K562 (cell line): ENCODE measurements at regions not wholly inside any gene's neighbourhood (a gene's known extent, or its start where the extent isn't known, plus 50 kb on each side); places are given as distances from the start of the nearest gene placed in this dataset.

Source experiments
- ATAC-seq: fragments of 200-7000 bp; cut with Tn5 transposase; 3 replicates; pipeline ENCODE4 v1.9.1; 2020; ENCODE audit warnings: moderate library complexity
- BruUV-seq: library from RNA; stranded (reverse); fragments of 400-500 nt; replicated peaks from 2 replicates; lab custom pipeline; 2021; lab: Mats Ljungman, UMichigan
- CTCF ChIA-PET: fragments of 300-600 bp; formaldehyde crosslinking; extraction: SDS; loops from one replicate; lab custom pipeline; 2021; ENCODE audit warnings: low intra/inter-chr PET ratio; lab: Yijun Ruan, JAX
- POLR2A ChIA-PET: fragments of 300-600, 350-650 bp; sonication (Branson Sonifier 250); formaldehyde crosslinking; extraction: SDS; loops from one replicate; lab custom pipeline; 2021; ENCODE audit warnings: antibody characterized with exemption, inconsistent platforms; lab: Yijun Ruan, JAX
- DNase-seq, 4 experiments: peaks; one replicate each; pipeline versions ENCODE4 v3.0.0 to v3.0.0-alpha.2; 2011 to 2018; ENCODE audit warnings: low spot score in 3 of 4, mixed read lengths in 3 of 4; ENCODE audit errors: extremely low read depth in 1 of 4
- FAIRE-seq: peaks from 2 replicates; lab custom pipeline; 2011; peaks lifted over from hg19 to GRCh38; lab: Jason Lieb, UNC
- H2AFZ ChIP-seq: 2 replicates; pipeline ENCODE4 v1.6.0; 2011; ENCODE audit warnings: low read depth, low read length, control low read depth, inconsistent platforms
- H3K27ac ChIP-seq: fragments of 200-600 bp; 3 replicates; pipeline ENCODE4 v1.8.0; 2011; ENCODE audit warnings: low read depth, mild to moderate bottlenecking, control low read depth, inconsistent platforms, low read length, moderate library complexity, mixed read lengths; ENCODE audit errors: extremely low read depth
- H3K27me3 ChIP-seq, 2 experiments: fragments of 300-600 bp in 1 of 2; 2 replicates in 1 of 2; 3 replicates in 1 of 2; pipeline versions ENCODE4 v1.6.0 to v1.8.0; 2011; ENCODE audit warnings: inconsistent platforms in 2 of 2, low read length in 2 of 2, mild to moderate bottlenecking in 1 of 2, mixed read lengths in 1 of 2, moderate library complexity in 1 of 2; ENCODE audit not compliant: control insufficient read depth in 2 of 2, insufficient read depth in 2 of 2
- H3K36me3 ChIP-seq: fragments of 300-600 bp; 3 replicates; pipeline ENCODE4 v1.8.0; 2011; ENCODE audit warnings: mild to moderate bottlenecking, low read length, inconsistent platforms; ENCODE audit not compliant: control insufficient read depth, insufficient read depth
- H3K4me1 ChIP-seq, 2 experiments: fragments of 200-600 bp in 1 of 2; replicated peaks in 1 of 2; 2 replicates in 1 of 2; 3 replicates in 1 of 2; pipeline versions ENCODE4 v1.5.1 to v1.8.0; 2011; ENCODE audit warnings: inconsistent platforms in 2 of 2, low read length in 2 of 2, mild to moderate bottlenecking in 1 of 2, mixed read lengths in 1 of 2, moderate library complexity in 1 of 2; ENCODE audit not compliant: control insufficient read depth in 2 of 2, insufficient read depth in 2 of 2
- H3K4me2 ChIP-seq: 2 replicates; pipeline ENCODE4 v1.6.1; 2011; ENCODE audit warnings: low read length, control low read depth, inconsistent platforms, mixed read lengths; ENCODE audit not compliant: insufficient read depth
- H3K4me3 ChIP-seq: fragments of 200-600 bp; sonication (generic), shearing (Covaris generic); 2 replicates; pipeline ENCODE4 v1.5.1; 2016; ENCODE audit warnings: control low read depth, inconsistent platforms
- H3K79me2 ChIP-seq: fragments of 200-600 bp; 3 replicates; pipeline ENCODE4 v1.8.0; 2011; ENCODE audit warnings: low read length, inconsistent platforms; ENCODE audit not compliant: control insufficient read depth, insufficient read depth
- H3K9ac ChIP-seq, 2 experiments: 2 replicates each; pipeline versions ENCODE4 v1.6.0 to v1.6.1; 2011; ENCODE audit warnings: low read depth in 2 of 2, low read length in 2 of 2, control low read depth in 1 of 2, inconsistent platforms in 1 of 2, mild to moderate bottlenecking in 1 of 2, mixed read lengths in 1 of 2; ENCODE audit not compliant: insufficient read depth in 1 of 2
- H3K9me1 ChIP-seq: one replicate; pipeline ENCODE4 v1.6.0; 2011; ENCODE audit warnings: inconsistent platforms, mild to moderate bottlenecking, low read length, moderate library complexity; ENCODE audit not compliant: control insufficient read depth, insufficient read depth
- H3K9me3 ChIP-seq: replicated peaks from 2 replicates; pipeline ENCODE4 v1.5.1; 2011; ENCODE audit warnings: low read depth, low read length, inconsistent platforms; ENCODE audit not compliant: control insufficient read depth, insufficient read depth
- H4K20me1 ChIP-seq: replicated peaks from 2 replicates; pipeline ENCODE4 v1.6.1; 2011; ENCODE audit warnings: low read length, inconsistent platforms, mixed read lengths; ENCODE audit not compliant: control insufficient read depth, insufficient read depth
- CCNT2 ChIP-seq: IDR thresholded peaks from 2 replicates; pipeline ENCODE4 v1.6.1; 2011; ENCODE audit warnings: borderline replicate concordance, low read depth, mild to moderate bottlenecking, moderate library complexity, mixed read lengths, low read length; ENCODE audit not compliant: insufficient read length; ENCODE audit errors: extremely low read depth
- ETV5 ChIP-seq: sonication (generic); formaldehyde crosslinking; IDR thresholded peaks from 2 replicates; pipeline ENCODE4 v1.4.0; 2020; ENCODE audit warnings: low read depth, mild to moderate bottlenecking, missing genetic modification reagents
- FUS ChIP-seq: fragments of 200-400 bp; formaldehyde crosslinking; optimal IDR thresholded peaks from 2 replicates; pipeline ENCODE3; 2017; ENCODE audit warnings: low read depth, low read length
- HNRNPLL ChIP-seq: fragments of 200-400 bp; formaldehyde crosslinking; IDR thresholded peaks from 2 replicates; pipeline ENCODE4 v1.6.1; 2017; ENCODE audit warnings: low read length, low read depth, mild to moderate bottlenecking; ENCODE audit not compliant: poor library complexity, severe bottlenecking
- NFE2L1 ChIP-seq: fragments of 450-650 bp; IDR thresholded peaks from 2 replicates; pipeline ENCODE4 v1.6.1; 2016; ENCODE audit warnings: missing genetic modification characterization, low read depth, mild to moderate bottlenecking, missing compliant biosample characterization, moderate library complexity, borderline replicate concordance
- TCFL5 ChIP-seq: fragments of 250-450 bp; sonication (Bioruptor Pico); conservative IDR thresholded peaks from 2 replicates; pipeline ENCODE4 v1.6.1; 2021; ENCODE audit warnings: mild to moderate bottlenecking, moderate library complexity, matching md5 sums
- TSC22D4 ChIP-seq: fragments of 450-650 bp; IDR thresholded peaks from 2 replicates; pipeline ENCODE4 v1.6.1; 2016; ENCODE audit warnings: missing genetic modification characterization, missing biosample characterization, control low read depth
- ZNF232 ChIP-seq: sonication (generic); formaldehyde crosslinking; IDR thresholded peaks from 2 replicates; pipeline ENCODE4 v1.8.0; 2022; ENCODE audit warnings: mild to moderate bottlenecking, missing genetic modification reagents
- ZNF384 ChIP-seq: IDR thresholded peaks from 2 replicates; pipeline ENCODE4 v1.6.1; 2012; ENCODE audit warnings: low read depth, low read length, improper control_type of control experiment
- WGBS: fragments of 100-300 bp; shearing (Covaris generic); methylation state at CpG from one replicate; pipeline ENCODE4 v1.1.6; 2016; ENCODE audit warnings: low coverage, mixed read lengths; ENCODE audit not compliant: insufficient coverage; ENCODE audit errors: missing lambda C conversion rate; 5-methylcytosine and 5-hydroxymethylcytosine counted together
- in situ Hi-C: fragments of 300-500 bp; cut with MboI; formaldehyde crosslinking; loops from 4 replicates; pipeline ENCODE4 v1.15.0; 2018; ENCODE audit warnings: inconsistent platforms, mixed read lengths
- intact Hi-C: fragments of 100-400 bp; cut with micrococcal nuclease; formaldehyde crosslinking; loops from 2 replicates; pipeline ENCODE4 v1.14.2; 2022
- TF ChIP-seq, protein P1 (sequence below): fragments of 450-650 bp; IDR thresholded peaks from 2 replicates; pipeline ENCODE4 v1.6.1; 2014; ENCODE audit warnings: low read depth, mild to moderate bottlenecking, moderate library complexity, borderline replicate concordance
- TF ChIP-seq, protein P2 (sequence below): fragments of 250-450 bp; sonication (Bioruptor Pico); IDR thresholded peaks from 2 replicates; pipeline ENCODE4 v1.5.0; 2020; ENCODE audit warnings: mild to moderate bottlenecking, borderline replicate concordance
- TF ChIP-seq, protein P3 (sequence below), 2 experiments: fragments of 250-450 bp in 1 of 2; fragments of 450-650 bp in 1 of 2; sonication (Bioruptor Pico) in 1 of 2; IDR thresholded peaks; 2 replicates each; pipeline versions ENCODE4 v1.6.1 to v1.8.0; 2016 to 2021; ENCODE audit warnings: mild to moderate bottlenecking in 2 of 2, moderate library complexity in 2 of 2, missing compliant biosample characterization in 1 of 2, missing genetic modification characterization in 1 of 2
- TF ChIP-seq, protein P4 (sequence below): IDR thresholded peaks from 2 replicates; pipeline ENCODE4 v1.6.1; 2012; ENCODE audit warnings: low read depth, low read length, improper control_type of control experiment, borderline replicate concordance

DNA sequence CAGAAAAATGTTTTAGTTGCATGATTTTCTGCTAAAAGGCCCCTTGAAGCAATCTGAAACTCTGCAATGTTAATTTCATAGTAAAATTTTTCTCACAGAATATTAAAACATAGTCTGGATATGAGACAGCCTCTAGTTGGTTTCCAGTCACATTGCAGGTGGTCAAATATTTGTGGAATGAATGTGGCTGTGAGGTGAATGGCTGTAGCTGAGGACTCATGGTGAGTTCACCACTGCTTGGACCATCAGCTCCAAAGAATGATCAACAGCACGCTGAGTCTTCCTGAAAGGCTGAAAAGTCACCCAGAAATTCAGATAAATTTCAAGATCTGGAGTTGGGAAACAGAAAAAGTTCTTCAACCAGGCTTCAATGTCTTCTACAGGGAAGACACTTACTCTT is 79.8 kb downstream of the MAT2B start:
- DNase-seq: no peak
- intact Hi-C loops (no loop called here), in situ Hi-C loops (no loop called here)
- no peaks in the 10 kb centered on the region for H3K27me3 ChIP-seq
- no peak overlapping the region for H3K9ac ChIP-seq
- H4K20me1 ChIP-seq: no peaks in the 10 kb centered on the region
- POLR2A ChIA-PET: no interaction called here
- TF ChIP-seq CCNT2 (no peak), HNRNPLL (no peak), TSC22D4 (tag) (no peak), ZNF384 (no peak), TCFL5 (CRISPR knock-in tag) (no peak), ZNF232 (CRISPR knock-in tag) (no peak), ETV5 (no peak), FUS (no peak), NFE2L1 (tag) (no peak)
- TF ChIP-seq, protein P1, sequence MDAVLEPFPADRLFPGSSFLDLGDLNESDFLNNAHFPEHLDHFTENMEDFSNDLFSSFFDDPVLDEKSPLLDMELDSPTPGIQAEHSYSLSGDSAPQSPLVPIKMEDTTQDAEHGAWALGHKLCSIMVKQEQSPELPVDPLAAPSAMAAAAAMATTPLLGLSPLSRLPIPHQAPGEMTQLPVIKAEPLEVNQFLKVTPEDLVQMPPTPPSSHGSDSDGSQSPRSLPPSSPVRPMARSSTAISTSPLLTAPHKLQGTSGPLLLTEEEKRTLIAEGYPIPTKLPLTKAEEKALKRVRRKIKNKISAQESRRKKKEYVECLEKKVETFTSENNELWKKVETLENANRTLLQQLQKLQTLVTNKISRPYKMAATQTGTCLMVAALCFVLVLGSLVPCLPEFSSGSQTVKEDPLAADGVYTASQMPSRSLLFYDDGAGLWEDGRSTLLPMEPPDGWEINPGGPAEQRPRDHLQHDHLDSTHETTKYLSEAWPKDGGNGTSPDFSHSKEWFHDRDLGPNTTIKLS: no peak
- TF ChIP-seq, protein P2, sequence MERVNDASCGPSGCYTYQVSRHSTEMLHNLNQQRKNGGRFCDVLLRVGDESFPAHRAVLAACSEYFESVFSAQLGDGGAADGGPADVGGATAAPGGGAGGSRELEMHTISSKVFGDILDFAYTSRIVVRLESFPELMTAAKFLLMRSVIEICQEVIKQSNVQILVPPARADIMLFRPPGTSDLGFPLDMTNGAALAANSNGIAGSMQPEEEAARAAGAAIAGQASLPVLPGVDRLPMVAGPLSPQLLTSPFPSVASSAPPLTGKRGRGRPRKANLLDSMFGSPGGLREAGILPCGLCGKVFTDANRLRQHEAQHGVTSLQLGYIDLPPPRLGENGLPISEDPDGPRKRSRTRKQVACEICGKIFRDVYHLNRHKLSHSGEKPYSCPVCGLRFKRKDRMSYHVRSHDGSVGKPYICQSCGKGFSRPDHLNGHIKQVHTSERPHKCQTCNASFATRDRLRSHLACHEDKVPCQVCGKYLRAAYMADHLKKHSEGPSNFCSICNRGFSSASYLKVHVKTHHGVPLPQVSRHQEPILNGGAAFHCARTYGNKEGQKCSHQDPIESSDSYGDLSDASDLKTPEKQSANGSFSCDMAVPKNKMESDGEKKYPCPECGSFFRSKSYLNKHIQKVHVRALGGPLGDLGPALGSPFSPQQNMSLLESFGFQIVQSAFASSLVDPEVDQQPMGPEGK (CRISPR knock-in tag): no peak
- TF ChIP-seq, protein P3, sequence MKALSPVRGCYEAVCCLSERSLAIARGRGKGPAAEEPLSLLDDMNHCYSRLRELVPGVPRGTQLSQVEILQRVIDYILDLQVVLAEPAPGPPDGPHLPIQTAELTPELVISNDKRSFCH (CRISPR knock-in tag; IDR thresholded peaks at IDR 0.05): no peak
- TF ChIP-seq, protein P3 (tag; IDR thresholded peaks at IDR 0.05): no peak
- TF ChIP-seq, protein P4, sequence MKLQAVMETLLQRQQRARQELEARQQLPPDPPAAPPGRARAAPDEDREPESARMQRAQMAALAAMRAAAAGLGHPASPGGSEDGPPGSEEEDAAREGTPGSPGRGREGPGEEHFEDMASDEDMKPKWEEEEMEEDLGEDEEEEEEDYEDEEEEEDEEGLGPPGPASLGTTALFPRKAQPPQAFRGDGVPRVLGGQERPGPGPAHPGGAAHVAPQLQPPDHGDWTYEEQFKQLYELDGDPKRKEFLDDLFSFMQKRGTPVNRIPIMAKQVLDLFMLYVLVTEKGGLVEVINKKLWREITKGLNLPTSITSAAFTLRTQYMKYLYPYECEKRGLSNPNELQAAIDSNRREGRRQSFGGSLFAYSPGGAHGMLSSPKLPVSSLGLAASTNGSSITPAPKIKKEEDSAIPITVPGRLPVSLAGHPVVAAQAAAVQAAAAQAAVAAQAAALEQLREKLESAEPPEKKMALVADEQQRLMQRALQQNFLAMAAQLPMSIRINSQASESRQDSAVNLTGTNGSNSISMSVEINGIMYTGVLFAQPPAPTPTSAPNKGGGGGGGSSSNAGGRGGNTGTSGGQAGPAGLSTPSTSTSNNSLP: no peak
- H3K27ac ChIP-seq: no peak overlapping the region
- no TSS peak for BruUV-seq
- H3K9me3 ChIP-seq: no peaks in the 10 kb centered on the region
- no peaks in the 10 kb centered on the region for H3K36me3 ChIP-seq
- CTCF ChIA-PET: no interaction called here
- no peaks in the 10 kb centered on the region for H3K9me1 ChIP-seq
- FAIRE-seq: no peak
- no peak for ATAC-seq
- WGBS: 0% methylated on average over 1 of the region's 1 CpG
- H3K4me2 ChIP-seq: no peak overlapping the region
- H2AFZ ChIP-seq: no peak overlapping the region
- no peak overlapping the region for H3K4me3 ChIP-seq
- H3K4me1 ChIP-seq: no peaks in the 10 kb centered on the region
- H3K79me2 ChIP-seq: no peaks in the 10 kb centered on the region
